ENCODE measurements at regions not wholly inside any gene's neighbourhood (a gene's known extent, or its start where the extent isn't known, plus 50 kb on each side); places are given as distances from the start of the nearest gene placed in this dataset.

- Histone ChIP-seq H3K4me3 (replicated peaks in 1 of 3) (no peak overlapping the region), H3K4me1 (no peaks in the 10 kb centered on the region), H3K9me3 (no peaks in the 10 kb centered on the region), H3K27me3 (no peaks in the 10 kb centered on the region), H3K36me3 (no peaks in the 10 kb centered on the region), H3K27ac (no peak overlapping the region)
- intact Hi-C loops (cut with DNase I) = no loop called here
- no peak for DNase-seq
- TF ChIP-seq POLR2A (IDR thresholded peaks at IDR 0.05) (no peak), CTCF (IDR thresholded peaks at IDR 0.05) (no peak)
These were observed 584.0 kb upstream of the CDH8 start for GRCh38 chr16:62620275-62620674.

- TF ChIP-seq CTCF (IDR thresholded peaks at IDR 0.05) (no peak), POLR2A (IDR thresholded peaks at IDR 0.05) (no peak)
- intact Hi-C loops (cut with DNase I) = no loop called here
- Histone ChIP-seq H3K27ac (no peak overlapping the region), H3K9me3 (no peaks in the 10 kb centered on the region), H3K4me3 (replicated peaks in 1 of 3) (no peak overlapping the region), H3K4me1 (no peaks in the 10 kb centered on the region), H3K27me3 (no peaks in the 10 kb centered on the region), H3K36me3 (no peaks in the 10 kb centered on the region)
- DNase-seq = no peak
- WGBS, 2 donors = 30 to 54% methylated on average over 2 of the region's 2 CpGs
These were observed 579.3 kb upstream of the CDH8 start for GRCh38 chr16:62615526-62615925.

- H3K4me1 ChIP-seq = no peaks in the 10 kb centered on the region
- no peaks in the 10 kb centered on the region for H3K27me3 ChIP-seq
- DNase-seq = no peak
- WGBS, 2 donors = 74 to 83% methylated on average over 7 of the region's 7 CpGs
- no peaks in the 10 kb centered on the region for H3K36me3 ChIP-seq
- no peak overlapping the region for H3K27ac ChIP-seq
- H3K4me3 ChIP-seq (replicated peaks in 1 of 3) = no peak overlapping the region
- no peak for TF ChIP-seq POLR2A (IDR thresholded peaks at IDR 0.05)
- TF ChIP-seq CTCF (IDR thresholded peaks at IDR 0.05) = no peak
- no peaks in the 10 kb centered on the region for H3K9me3 ChIP-seq
- intact Hi-C loops (cut with DNase I) = no loop called here
These were observed 574.1 kb upstream of the CDH8 start for GRCh38 chr16:62610291-62610690.

GRCh38 chr16:62602790-62603189, 566.6 kb upstream of the CDH8 start:
- Histone ChIP-seq H3K36me3 (no peaks in the 10 kb centered on the region), H3K9me3 (no peaks in the 10 kb centered on the region), H3K27ac (no peak overlapping the region), H3K4me1 (no peaks in the 10 kb centered on the region), H3K4me3 (replicated peaks in 1 of 3) (no peak overlapping the region), H3K27me3 (no peaks in the 10 kb centered on the region)
- no peak for DNase-seq
- no peak for TF ChIP-seq POLR2A (IDR thresholded peaks at IDR 0.05)
- no peak for TF ChIP-seq CTCF (IDR thresholded peaks at IDR 0.05)
- intact Hi-C loops (cut with DNase I) = no loop called here
- WGBS, 2 donors = 87 to 90% methylated on average over 3 of the region's 3 CpGs

GRCh38 chr16:62597875-62598274, 561.6 kb upstream of the CDH8 start:
- no peaks in the 10 kb centered on the region for H3K36me3 ChIP-seq
- TF ChIP-seq POLR2A (IDR thresholded peaks at IDR 0.05) = no peak
- no peak for TF ChIP-seq CTCF (IDR thresholded peaks at IDR 0.05)

More at GRCh38 chr16:62597875-62598274, 561.6 kb upstream of the CDH8 start:
- Histone ChIP-seq H3K4me3 (replicated peaks in 1 of 3) (no peak overlapping the region), H3K9me3 (no peaks in the 10 kb centered on the region), H3K4me1 (no peaks in the 10 kb centered on the region), H3K27me3 (no peaks in the 10 kb centered on the region), H3K27ac (no peak overlapping the region)
- DNase-seq = no peak
- intact Hi-C loops (cut with DNase I) = no loop called here

Data from thyroid gland (tissue), 4 donors.